Vagina (tissue), 2 donors: ENCODE measurements at regions not wholly inside any gene's neighbourhood (a gene's known extent, or its start where the extent isn't known, plus 50 kb on each side); places are given as distances from the start of the nearest gene placed in this dataset.

Source experiments
- DNase-seq, 2 donors: peaks; one replicate each; pipeline ENCODE4 v3.0.0-alpha.2; 2017; ENCODE audit errors: extremely low spot score in 2 of 2
- H3K27ac ChIP-seq: fragments of 200-600 bp; sonication (generic); one replicate; pipeline ENCODE4 v1.5.1; 2019
- H3K27me3 ChIP-seq: fragments of 200-600 bp; sonication (generic); one replicate; pipeline ENCODE4 v1.5.1; 2019
- H3K36me3 ChIP-seq, 2 donors: fragments of 200-600 bp; sonication (generic); one replicate each; pipeline ENCODE4 v1.5.1; 2017 to 2019
- H3K4me1 ChIP-seq: fragments of 200-600 bp; sonication (generic); one replicate; pipeline ENCODE4 v1.5.1; 2019
- H3K4me3 ChIP-seq, 2 donors: fragments of 200-600 bp; sonication (generic); 1 replicate in 1 of 2; 2 replicates in 1 of 2; pipeline ENCODE4 v1.5.1; 2016 to 2019
- H3K9me3 ChIP-seq: fragments of 200-600 bp; sonication (generic); one replicate; pipeline ENCODE4 v1.5.1; 2019
- CTCF ChIP-seq, 3 experiments: fragments of 450-650 bp in 2 of 3; fragments of 200-600 bp in 1 of 3; sonication (generic) in 1 of 3; IDR thresholded peaks; one replicate each; pipeline ENCODE4 v1.5.1; 2017 to 2019; ENCODE audit warnings: antibody characterized with exemption in 3 of 3, mild to moderate bottlenecking in 2 of 3, moderate library complexity in 2 of 3
- POLR2A ChIP-seq, 2 donors: fragments of 450-650 bp; IDR thresholded peaks; one replicate each; pipeline ENCODE4 v1.6.1; 2017; ENCODE audit warnings: antibody characterized with exemption in 2 of 2, mild to moderate bottlenecking in 2 of 2, moderate library complexity in 2 of 2
- POLR2AphosphoS5 ChIP-seq, 2 donors: sonication (generic); formaldehyde crosslinking; IDR thresholded peaks; one replicate each; pipeline ENCODE4 v1.9.0; 2017; ENCODE audit warnings: antibody characterized with exemption in 2 of 2, mild to moderate bottlenecking in 2 of 2, low read depth in 1 of 2; ENCODE audit not compliant: insufficient read depth in 1 of 2
- intact Hi-C: fragments of 100-400 bp; cut with DNase I; formaldehyde crosslinking; loops from one replicate; pipeline ENCODE4 v1.15.1; 2023

- Histone ChIP-seq H3K36me3 (no peaks in the 10 kb centered on the region), H3K9me3 (no peaks in the 10 kb centered on the region), H3K27me3 (no peaks in the 10 kb centered on the region), H3K27ac (no peak overlapping the region), H3K4me1 (no peaks in the 10 kb centered on the region), H3K4me3 (no peak overlapping the region)
- intact Hi-C loops = no loop called here
- TF ChIP-seq POLR2AphosphoS5 (IDR thresholded peaks at IDR 0.05; ENCODE audit: insufficient read depth in 1 of 2, low read depth in 1 of 2) (no peak), POLR2A (IDR thresholded peaks at IDR 0.05) (no peak), CTCF (IDR thresholded peaks at IDR 0.05) (no peak)
- no peak for DNase-seq
Measured at GRCh38 chr2:41483982-41484857, 563.6 kb upstream of the PKDCC start.

DNA sequence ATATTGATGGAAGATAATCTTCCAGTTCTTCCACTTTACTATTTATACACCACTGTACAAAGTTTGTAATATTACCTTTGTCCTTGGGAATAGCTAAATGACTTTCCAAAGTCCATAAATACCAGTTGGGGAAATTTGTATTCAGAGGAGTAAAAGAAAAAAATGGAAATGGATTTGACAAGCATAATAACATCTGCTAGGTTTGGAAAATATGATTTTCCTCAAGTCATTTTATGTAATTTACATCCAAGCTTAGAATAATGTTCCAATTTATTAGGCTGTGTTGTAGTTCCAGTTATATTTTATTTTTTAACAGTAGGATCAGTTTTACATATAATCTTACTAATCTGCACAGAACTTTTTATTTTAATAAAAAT, 563.0 kb upstream of the PKDCC start:
- TF ChIP-seq POLR2A (IDR thresholded peaks at IDR 0.05) = no peak
- TF ChIP-seq CTCF (IDR thresholded peaks at IDR 0.05) = no peak
- TF ChIP-seq POLR2AphosphoS5 (IDR thresholded peaks at IDR 0.05; ENCODE audit: insufficient read depth in 1 of 2, low read depth in 1 of 2) = no peak
- no peaks in the 10 kb centered on the region for H3K4me1 ChIP-seq
- H3K9me3 ChIP-seq = no peaks in the 10 kb centered on the region
- H3K36me3 ChIP-seq = no peaks in the 10 kb centered on the region
- no peak overlapping the region for H3K27ac ChIP-seq
- no peak overlapping the region for H3K4me3 ChIP-seq
- no peaks in the 10 kb centered on the region for H3K27me3 ChIP-seq
- intact Hi-C loops = no loop called here
- no peak for DNase-seq

DNA sequence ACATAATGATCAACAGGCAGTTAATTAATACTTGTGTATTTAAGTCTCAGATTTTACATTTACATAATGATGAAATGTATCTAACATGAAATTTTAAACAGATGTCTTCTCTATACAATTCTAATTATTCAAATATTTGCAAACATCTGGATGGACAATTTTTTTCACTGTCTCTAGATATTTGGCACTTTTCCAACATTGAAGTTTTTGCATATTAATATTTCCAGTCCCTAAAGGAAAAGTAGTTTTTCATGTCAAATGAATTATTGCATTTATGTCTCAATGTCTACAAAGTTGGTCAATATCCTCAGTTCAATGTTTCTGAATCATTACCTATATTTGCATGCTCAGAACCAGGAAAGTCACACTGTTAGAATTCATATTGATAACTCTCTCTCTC, 560.9 kb upstream of the PKDCC start:
- Histone ChIP-seq H3K4me1 (no peaks in the 10 kb centered on the region), H3K27me3 (no peaks in the 10 kb centered on the region), H3K9me3 (no peaks in the 10 kb centered on the region), H3K4me3 (no peak overlapping the region), H3K36me3 (no peaks in the 10 kb centered on the region), H3K27ac (no peak overlapping the region)
- no peak for DNase-seq
- TF ChIP-seq CTCF (IDR thresholded peaks at IDR 0.05) (no peak), POLR2AphosphoS5 (IDR thresholded peaks at IDR 0.05; ENCODE audit: insufficient read depth in 1 of 2, low read depth in 1 of 2) (no peak), POLR2A (IDR thresholded peaks at IDR 0.05) (no peak)
- intact Hi-C loops = no loop called here

GRCh38 chr2:41488888-41489287, 558.9 kb upstream of the PKDCC start:
- intact Hi-C loops = no loop called here
- Histone ChIP-seq H3K36me3 (no peaks in the 10 kb centered on the region), H3K27me3 (no peaks in the 10 kb centered on the region), H3K4me1 (no peaks in the 10 kb centered on the region), H3K27ac (no peak overlapping the region), H3K9me3 (peaks cover under 1% of the 10 kb centered on the region), H3K4me3 (no peak overlapping the region)
- no peak for DNase-seq
- TF ChIP-seq POLR2AphosphoS5 (IDR thresholded peaks at IDR 0.05; ENCODE audit: insufficient read depth in 1 of 2, low read depth in 1 of 2) (no peak), POLR2A (IDR thresholded peaks at IDR 0.05) (no peak), CTCF (IDR thresholded peaks at IDR 0.05) (no peak)

GRCh38 chr2:41489638-41490037, 558.2 kb upstream of the PKDCC start:
- no peaks in the 10 kb centered on the region for H3K4me1 ChIP-seq

More at GRCh38 chr2:41489638-41490037, 558.2 kb upstream of the PKDCC start:
- intact Hi-C loops = no loop called here
- Histone ChIP-seq H3K9me3 (peaks cover 7% of the 10 kb centered on the region), H3K36me3 (no peaks in the 10 kb centered on the region), H3K27ac (no peak overlapping the region), H3K4me3 (no peak overlapping the region), H3K27me3 (no peaks in the 10 kb centered on the region)
- DNase-seq = no peak
- TF ChIP-seq CTCF (IDR thresholded peaks at IDR 0.05) (no peak), POLR2AphosphoS5 (IDR thresholded peaks at IDR 0.05; ENCODE audit: insufficient read depth in 1 of 2, low read depth in 1 of 2) (no peak), POLR2A (IDR thresholded peaks at IDR 0.05) (no peak)
